Astrocyte of the spinal cord (primary cell): ENCODE measurements at regions not wholly inside any gene's neighbourhood (a gene's known extent, or its start where the extent isn't known, plus 50 kb on each side); places are given as distances from the start of the nearest gene placed in this dataset.

Experiments used
- DNase-seq: peaks from one replicate; pipeline ENCODE4 v3.0.0; 2011; ENCODE audit warnings: low read depth, low spot score
- H3K4me3 ChIP-seq: 2 replicates; pipeline ENCODE4 v1.5.1; 2011; ENCODE audit warnings: low read depth, mild to moderate bottlenecking, low read length, moderate library complexity
- CTCF ChIP-seq: IDR thresholded peaks from 2 replicates; pipeline ENCODE4 v1.5.1; 2012; ENCODE audit warnings: low read depth, mild to moderate bottlenecking, low read length, inconsistent platforms
- in situ Hi-C: cut with HindIII; loops from 2 replicates; pipeline ENCODE4 v1.10.0; 2017; ENCODE audit warnings: low sequenced_read_pairs

DNA sequence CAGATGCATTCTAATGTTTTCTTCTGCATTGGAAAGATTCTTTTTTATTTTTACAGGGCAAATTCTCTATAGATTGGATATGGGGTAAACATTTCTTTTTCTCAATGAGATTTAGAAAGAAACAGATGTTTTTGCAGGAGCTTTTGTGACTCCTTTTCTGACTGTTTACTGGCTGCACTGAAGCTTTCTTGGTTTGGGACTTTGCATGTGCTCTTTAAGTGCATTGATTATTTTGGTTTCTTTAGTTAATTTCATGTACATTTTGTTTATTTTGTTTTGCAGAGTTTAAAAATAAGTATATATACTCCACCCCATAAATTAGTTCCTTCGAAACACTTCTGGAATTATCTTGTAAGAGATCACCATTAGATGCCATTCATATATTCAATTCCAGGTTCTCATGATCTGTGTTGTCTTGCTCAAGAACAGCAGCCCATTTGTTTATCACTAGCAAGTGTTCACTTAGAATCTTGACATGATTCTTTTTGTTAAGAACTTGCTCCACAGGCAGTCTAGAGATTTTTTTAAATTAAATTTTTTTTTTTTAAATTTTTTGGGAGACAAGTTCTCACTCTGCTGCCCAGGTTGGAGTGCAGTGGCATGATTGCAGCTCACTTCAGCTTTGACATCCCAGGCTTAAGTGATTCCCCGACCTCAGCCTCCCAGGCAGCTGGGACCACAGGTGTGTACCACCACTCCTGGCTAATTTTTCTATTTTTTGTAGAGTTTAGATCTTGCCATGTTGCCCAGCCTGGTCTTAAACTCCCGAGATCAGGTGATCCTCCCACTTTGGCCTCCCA lies 233.7 kb downstream of the MYCN start:
- H3K4me3 ChIP-seq, result no peak overlapping the region
- in situ Hi-C loops, result no loop called here
- DNase-seq, result no peak
- TF ChIP-seq CTCF, result no peak

DNA sequence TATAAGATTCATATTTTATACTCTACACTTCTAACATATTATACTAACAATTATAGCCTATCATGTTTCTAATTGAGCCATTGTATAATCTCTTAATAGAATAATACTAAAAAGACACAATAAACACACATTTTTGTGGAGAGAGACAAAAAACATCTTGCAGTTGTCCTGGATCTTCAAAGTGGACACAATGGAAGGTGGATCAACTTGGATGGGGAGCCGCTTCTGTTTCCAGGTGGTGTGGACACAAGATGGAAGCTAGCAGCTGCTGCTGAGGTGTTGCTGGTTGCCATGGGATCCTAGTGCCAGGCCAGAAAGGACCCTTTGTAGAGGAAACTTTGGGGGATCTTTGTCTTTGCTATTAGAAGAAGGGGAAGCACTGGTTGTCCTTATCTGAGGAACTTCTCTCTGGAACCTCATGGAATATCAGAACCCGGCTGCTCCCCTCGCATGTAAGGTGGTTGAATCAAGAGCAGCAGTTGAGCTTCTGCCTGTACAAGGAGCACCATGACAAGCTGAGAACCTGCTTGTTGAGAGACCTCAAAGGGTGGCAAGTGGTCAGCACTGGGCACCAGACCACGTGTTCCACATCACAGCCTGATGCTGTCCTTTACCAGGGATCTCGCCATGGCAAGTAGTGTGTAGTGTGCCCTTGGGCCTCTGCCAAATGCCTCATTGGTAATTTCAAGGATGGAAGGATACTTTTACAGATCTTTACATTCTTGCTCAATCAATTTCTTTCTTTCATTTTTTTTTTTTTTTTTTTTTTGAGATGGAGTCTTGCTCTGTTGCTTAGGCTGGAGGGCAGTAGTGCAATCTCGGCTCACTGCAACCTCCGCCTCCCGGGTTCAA lies 232.2 kb downstream of the MYCN start:
- TF ChIP-seq CTCF, result no peak
- DNase-seq, result no peak
- in situ Hi-C loops, result no loop called here

DNA sequence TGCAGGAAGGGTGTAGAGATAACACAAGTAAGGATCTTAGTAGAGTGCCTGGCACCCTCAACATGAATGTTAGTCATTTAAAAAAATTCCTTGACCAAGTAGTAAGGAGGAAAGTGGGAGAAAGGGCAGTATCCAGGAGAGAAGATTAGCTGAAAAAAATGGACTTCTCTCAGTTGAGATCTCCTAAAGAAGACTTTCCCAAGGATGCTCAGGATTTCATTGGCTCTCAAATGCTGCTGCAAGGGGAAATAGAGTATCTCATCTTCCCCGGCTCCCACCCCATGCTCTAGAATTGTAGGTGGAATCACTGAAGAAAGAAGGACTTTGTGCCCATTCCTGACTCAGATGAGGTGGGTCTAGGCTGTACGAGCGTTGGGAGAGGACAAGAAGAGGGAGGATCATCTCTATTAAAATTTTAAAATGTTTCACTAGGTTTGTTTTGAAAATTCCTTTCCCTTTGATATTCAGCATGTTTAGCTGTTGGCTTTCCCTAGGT lies 231.1 kb downstream of the MYCN start:
- no peak for DNase-seq
- TF ChIP-seq CTCF, result no peak
- in situ Hi-C loops, result no loop called here
- no peak overlapping the region for H3K4me3 ChIP-seq

More for the DNA sequence above, 232.2 kb downstream of the MYCN start:
- H3K4me3 ChIP-seq, result no peak overlapping the region

- DNase-seq, result no peak
- TF ChIP-seq CTCF, result no peak
- in situ Hi-C loops, result no loop called here
- no peak overlapping the region for H3K4me3 ChIP-seq
Measured at GRCh38 chr2:16170675-16171424, 230.5 kb downstream of the MYCN start.

- no peak for DNase-seq
- in situ Hi-C loops, result no loop called here
- no peak overlapping the region for H3K4me3 ChIP-seq
- no peak for TF ChIP-seq CTCF
Measured at GRCh38 chr2:16169381-16169960, 229.1 kb downstream of the MYCN start.
